Activated T-helper 1 cell treated with Interleukin-2 at 50 U/mL for 16 hours (primary cell): ENCODE measurements at regions not wholly inside any gene's neighbourhood (a gene's known extent, or its start where the extent isn't known, plus 50 kb on each side); places are given as distances from the start of the nearest gene placed in this dataset.
"Not testable (repeated sequence)": the region's sequence is repeated elsewhere in the genome, so short reads cannot be mapped to it uniquely, and the experiment has no call there.

Experiments
- DNase-seq: peaks from one replicate; pipeline ENCODE4 v3.0.0-alpha.2; 2020; ENCODE audit warnings: low read depth

DNA sequence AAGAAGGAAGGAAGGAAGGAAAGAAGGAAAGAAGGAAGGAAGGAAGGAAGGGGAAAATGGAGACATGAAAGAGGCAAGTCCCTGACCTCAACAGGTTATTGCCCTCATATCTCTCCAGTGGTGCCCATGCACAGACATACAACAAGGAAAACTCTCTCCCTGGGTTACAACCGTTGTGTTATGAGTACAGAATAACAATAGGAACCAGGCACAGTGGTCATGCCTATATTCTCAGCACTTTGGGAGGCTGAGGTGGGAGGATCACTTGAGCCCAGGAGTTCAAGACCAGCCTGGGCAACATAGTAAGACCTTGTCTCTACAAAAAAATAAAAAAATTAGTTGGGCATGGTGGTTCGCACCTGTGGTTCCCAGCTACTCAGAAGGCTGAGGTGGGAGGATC, 139.4 kb upstream of the HMGA2 start:
- DNase-seq, result no peak

DNA sequence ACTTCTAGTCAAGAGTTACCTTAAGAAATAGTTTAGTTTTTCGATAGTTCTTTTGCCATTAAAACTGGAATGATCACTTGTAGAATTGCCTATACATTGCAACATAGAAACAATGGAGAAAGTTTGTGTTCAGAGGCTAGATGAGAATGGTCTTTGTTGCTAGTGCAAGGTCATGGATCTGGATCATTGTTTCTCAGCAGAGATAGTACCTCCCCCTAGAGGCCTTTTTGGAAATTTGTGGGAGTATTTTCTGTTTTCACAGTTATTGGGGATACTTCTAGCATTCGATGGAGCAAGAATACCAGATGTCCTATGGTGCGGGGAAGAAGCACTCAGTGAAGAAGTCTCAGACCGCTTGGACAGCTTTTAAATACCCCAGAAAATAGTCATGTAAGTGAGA, 138.8 kb upstream of the HMGA2 start:
- no peak for DNase-seq

- no peak for DNase-seq
Measured at GRCh38 chr12:65689508-65689907, 134.8 kb upstream of the HMGA2 start.

GRCh38 chr12:65690477-65690876, 133.8 kb upstream of the HMGA2 start:
- no peak for DNase-seq

DNA sequence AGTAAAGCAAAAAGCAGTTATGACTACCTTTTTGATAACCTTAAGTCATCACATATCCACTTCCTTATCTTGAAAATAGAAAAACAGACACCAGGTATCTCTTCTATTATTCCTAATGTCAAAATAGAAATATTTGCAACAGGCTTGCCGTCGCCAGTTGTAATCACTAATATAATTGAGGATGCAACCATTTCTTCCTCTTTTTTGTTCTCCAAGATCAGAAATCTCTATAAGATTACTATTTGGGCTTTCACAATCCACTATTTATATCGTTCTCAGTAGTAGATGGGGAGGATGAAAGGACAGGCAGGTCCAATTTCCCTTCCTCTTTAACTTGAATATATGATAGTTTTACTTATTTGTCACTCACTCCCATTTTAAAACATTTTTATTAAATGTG, 130.2 kb upstream of the HMGA2 start:
- no peak for DNase-seq

DNA sequence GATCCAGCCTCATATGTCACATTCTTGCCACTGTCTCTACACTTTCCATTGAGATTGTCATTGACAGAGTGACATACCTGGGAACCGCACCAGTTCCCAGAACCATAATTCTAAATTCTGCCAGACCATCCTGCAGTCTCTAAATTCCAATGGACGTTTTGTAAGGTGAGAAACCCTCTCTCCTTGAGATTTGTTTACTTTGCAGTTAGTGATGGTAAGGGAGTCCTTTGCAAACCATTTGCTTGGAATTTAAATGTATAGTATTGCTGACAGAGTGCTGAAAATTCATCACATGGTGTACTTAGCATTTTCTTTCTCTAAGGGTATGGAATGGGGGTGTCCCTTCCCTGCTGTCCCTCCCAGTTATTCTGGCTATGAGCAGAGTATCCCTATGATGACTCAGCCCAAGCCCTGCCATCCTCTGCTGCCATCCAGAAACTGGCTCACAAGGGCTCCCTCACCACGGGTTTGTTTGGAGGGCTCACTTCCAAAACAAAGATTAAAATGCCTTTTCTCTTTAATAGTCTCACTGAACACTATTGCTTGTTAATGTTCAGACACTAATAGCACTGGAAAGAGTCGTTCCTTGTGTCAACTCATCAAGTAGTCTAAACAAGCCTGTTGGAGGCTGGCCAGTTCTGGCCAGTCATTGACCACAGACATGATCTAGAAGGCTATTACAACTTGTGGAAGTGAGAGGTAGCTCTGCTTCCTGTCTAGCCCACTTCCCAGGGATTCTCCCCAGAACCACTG, 129.0 kb upstream of the HMGA2 start:
- DNase-seq, result no peak

- DNase-seq, result no peak
Measured at GRCh38 chr12:65696227-65696626, 128.1 kb upstream of the HMGA2 start.

DNA sequence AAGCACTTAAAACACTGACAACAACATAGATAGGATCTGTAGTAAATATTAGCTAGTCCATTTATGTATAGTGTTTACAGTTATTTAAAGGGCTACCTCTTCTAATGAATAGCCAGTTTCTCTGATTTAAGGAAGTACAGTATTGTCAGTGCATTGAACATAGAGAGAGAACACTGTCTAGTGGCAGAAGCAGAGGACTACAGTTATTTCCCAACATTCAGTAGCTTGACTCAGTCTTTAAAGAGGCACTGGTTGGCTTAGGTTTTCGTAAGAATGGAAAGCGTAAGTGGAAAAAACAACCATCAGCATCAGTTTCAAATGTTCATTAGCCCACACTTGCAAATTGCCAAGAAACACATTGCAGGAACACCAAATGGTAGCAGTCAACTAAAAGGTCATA, 125.0 kb upstream of the HMGA2 start:
- no peak for DNase-seq

GRCh38 chr12:65703176-65703575, 121.1 kb upstream of the HMGA2 start:
- DNase-seq, result no peak

DNA sequence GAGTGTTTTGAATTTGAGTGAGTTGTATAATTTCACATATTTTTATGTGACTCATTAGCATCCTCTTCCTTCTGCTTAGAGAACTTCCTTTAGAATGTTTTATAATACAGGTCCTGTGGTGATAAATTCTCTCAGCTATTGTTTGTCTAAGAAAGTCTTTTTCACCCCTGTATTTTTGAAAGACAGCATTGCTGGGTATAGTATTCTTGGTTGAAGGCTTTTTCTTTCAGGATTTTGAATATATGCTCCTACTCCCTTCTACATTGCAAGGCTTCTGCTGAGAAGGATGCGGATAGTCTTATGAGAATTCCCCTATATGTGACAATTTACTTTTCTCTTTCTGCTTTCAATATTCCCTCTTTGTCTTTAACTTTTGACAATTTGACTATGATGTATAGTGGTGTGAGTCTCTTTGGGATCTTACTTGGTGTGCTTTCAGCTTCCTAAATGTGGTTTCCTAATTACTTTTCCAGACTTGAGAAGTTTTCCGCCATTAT, 118.9 kb upstream of the HMGA2 start:
- no peak for DNase-seq

- no peak for DNase-seq
Measured at GRCh38 chr12:65707051-65707450, 117.2 kb upstream of the HMGA2 start.

- no peak for DNase-seq
Measured at GRCh38 chr12:65712260-65713004, 111.9 kb upstream of the HMGA2 start.

DNA sequence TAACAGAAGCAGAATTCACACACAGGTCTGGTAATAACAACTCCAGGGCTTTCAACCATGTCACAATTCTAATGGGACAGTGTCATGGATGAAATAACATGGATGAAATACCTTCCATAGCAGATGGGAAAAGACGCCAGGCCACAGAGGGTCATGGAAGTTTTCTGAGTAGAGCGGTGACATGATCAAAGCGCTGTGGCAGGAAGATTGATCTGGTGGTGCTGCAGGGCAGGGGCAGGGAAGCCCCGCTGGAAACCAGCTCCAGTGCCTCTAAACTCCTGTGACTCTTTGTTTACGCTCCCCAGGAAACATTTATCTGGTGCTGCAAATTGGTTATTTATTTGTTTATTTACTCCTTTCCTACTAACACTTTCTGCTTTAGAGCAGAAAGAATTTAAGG, 108.3 kb upstream of the HMGA2 start:
- DNase-seq, result no peak

DNA sequence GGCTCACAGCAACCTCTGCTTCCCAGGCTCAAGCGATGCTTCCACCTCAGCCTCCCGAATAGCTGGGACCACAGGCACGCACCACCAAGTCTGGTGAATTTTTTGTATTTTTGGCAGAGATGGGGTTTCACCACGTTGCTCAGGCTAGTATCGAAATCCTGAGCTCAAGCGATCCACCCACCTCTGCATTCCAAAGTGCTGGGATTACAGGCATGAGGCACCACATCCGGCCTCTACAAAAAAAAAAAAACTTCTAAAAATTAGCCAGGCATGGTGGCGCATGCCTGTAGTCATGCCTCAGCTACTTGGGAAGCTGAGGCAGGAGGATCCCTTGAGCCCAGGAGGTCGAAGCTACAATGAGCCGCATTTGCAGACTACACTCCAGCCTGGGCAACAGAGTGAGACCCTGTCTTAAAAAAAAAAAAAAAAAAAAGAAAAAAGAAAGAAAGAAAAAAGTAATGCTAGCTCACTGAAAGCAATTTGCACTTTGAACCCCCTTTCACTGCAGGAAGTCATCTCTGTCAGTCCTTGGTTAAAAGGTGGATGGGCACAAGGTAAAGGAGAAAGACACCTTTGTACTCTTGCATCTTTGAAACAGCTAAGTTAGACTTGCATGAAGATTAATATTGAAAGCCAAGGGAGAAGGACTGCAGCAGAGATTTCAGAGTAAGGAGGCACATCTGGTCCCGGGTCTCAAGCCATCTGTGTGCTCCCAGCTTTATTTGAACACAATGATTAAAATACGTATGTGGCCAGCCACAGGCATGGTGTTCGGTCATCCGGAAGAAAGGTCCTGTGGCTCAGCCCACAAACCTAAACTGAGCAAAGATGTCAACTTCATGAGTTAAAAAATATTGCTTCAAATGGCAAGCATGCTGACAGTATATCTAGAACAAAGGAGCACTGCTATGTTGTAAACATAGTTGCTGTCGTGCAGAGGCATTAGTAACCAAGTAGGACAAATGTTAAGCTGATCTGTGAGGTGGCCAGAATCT, 103.8 kb upstream of the HMGA2 start:
- DNase-seq, result no peak

GRCh38 chr12:65721541-65722190, 102.6 kb upstream of the HMGA2 start:
- no peak for DNase-seq

GRCh38 chr12:65725376-65725775, 98.9 kb upstream of the HMGA2 start:
- DNase-seq, result no peak

- DNase-seq, result no peak
Measured at GRCh38 chr12:65728455-65728847, 95.8 kb upstream of the HMGA2 start.

GRCh38 chr12:65728848-65729793, 95.2 kb upstream of the HMGA2 start:
- DNase-seq, result no peak

GRCh38 chr12:65731771-65732170, 92.5 kb upstream of the HMGA2 start:
- no peak for DNase-seq

DNA sequence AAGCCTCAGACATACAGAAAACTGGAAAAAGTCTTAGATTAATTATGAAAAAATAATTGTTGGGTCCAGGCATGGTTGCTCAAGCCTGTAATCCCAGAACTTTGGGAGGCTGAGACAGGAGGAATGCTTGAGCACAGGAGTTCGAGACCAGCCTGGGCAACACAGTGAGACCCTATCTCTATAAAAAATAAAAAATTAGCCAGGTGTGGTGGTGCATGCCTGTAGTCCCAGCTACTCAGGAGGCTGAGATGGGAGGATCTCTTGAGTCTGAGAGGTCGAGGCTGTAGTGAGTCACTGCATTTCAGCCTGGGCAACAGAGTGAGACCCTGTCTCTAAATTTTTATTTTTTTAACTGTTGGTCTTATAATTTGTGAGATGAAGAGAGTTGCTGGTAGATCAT, 90.6 kb upstream of the HMGA2 start:
- DNase-seq, result not testable (repeated sequence)

DNA sequence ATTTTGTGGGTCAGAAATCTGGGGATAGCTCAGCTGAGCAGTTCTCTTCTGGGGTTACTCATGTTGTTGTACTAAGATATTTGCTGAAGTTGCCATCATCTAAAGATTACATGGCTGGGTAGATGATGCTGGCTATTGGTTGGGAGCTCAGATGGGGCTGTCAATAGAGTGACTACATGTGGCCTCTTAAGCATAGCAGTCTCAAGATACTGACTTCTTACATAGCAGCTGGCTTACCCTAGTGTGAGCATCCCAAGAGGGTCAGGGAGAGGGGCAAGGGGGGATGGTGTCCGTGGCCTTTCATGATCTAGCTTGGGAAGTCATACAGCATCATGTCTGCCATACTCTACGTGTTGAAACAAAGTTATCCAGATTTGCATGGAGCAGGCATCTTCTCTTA, 90.1 kb upstream of the HMGA2 start:
- DNase-seq, result no peak
